ENCODE measurements at regions not wholly inside any gene's neighbourhood (a gene's known extent, or its start where the extent isn't known, plus 50 kb on each side); places are given as distances from the start of the nearest gene placed in this dataset.

GRCh38 chr13:89695343-89696257 lies 1651.9 kb upstream of the MIR17HG start:
- POLR2A ChIA-PET (ENCODE audit: low non-redundant PET) = no interaction called here
- CTCF ChIA-PET = interaction anchor here (0.5 to 0.9 kb wide), 5 partner anchors 195 to 1172 kb away, joined by 3 to 11 read pairs (median 6); no protein-coding TSS in a partner anchor
- no peaks in the 10 kb centered on the region for H3K27me3 ChIP-seq (replicated peaks; ENCODE audit: insufficient read depth, low read depth, low read length, poor library complexity)

GRCh38 chr13:89701913-89702312 lies 1645.6 kb upstream of the MIR17HG start:
- H3K9me3 ChIP-seq (ENCODE audit: low read depth, low read length, poor library complexity, severe bottlenecking) = no peaks in the 10 kb centered on the region
- DNase-seq (ENCODE audit: low spot score) = no peak
- intact Hi-C loops (cut with micrococcal nuclease; ENCODE audit: unreplicated experiment) = loop anchor here (5.0 kb wide), 1 partner anchor 1165 kb away; no protein-coding TSS in a partner anchor
- H3K4me3 ChIP-seq (ENCODE audit: low read depth, low read length, poor library complexity, severe bottlenecking) = no peak overlapping the region
- H3K4me1 ChIP-seq (ENCODE audit: insufficient read depth, low read length, poor library complexity, severe bottlenecking) = no peaks in the 10 kb centered on the region
- POLR2A ChIA-PET (ENCODE audit: low non-redundant PET) = no interaction called here
- CTCF ChIA-PET = interaction anchor here (0.6 kb wide), 1 partner anchor 32 kb away, joined by 8 read pairs; no protein-coding TSS in a partner anchor
- no peaks in the 10 kb centered on the region for H3K36me3 ChIP-seq (ENCODE audit: insufficient read depth, low read length, poor library complexity, severe bottlenecking)
- TF ChIP-seq CTCF (conservative IDR thresholded peaks at IDR 0.05; ENCODE audit: low read depth, low read length) = no peak
- TF ChIP-seq EZH2 (IDR thresholded peaks at IDR 0.05; ENCODE audit: borderline replicate concordance, low read depth, low read length, poor library complexity, severe bottlenecking) = no peak
- H3K27ac ChIP-seq (ENCODE audit: low read depth, low read length, poor library complexity, severe bottlenecking) = no peak overlapping the region
- H3K27me3 ChIP-seq (replicated peaks; ENCODE audit: insufficient read depth, low read depth, low read length, poor library complexity) = no peaks in the 10 kb centered on the region
- BruUV-seq (replicated peaks) = no TSS peak

More at GRCh38 chr13:89695343-89696257, 1651.9 kb upstream of the MIR17HG start:
- peak; percentile 76 for DNase-seq (ENCODE audit: low spot score)
- intact Hi-C loops (cut with micrococcal nuclease; ENCODE audit: unreplicated experiment) = loop anchor here (2.0 to 5.0 kb wide), 5 partner anchors 173 to 628 kb away; no protein-coding TSS in a partner anchor
- H3K4me1 ChIP-seq (ENCODE audit: insufficient read depth, low read length, poor library complexity, severe bottlenecking) = no peaks in the 10 kb centered on the region
- no TSS peak for BruUV-seq (replicated peaks)
- H3K9me3 ChIP-seq (ENCODE audit: low read depth, low read length, poor library complexity, severe bottlenecking) = no peaks in the 10 kb centered on the region
- TF ChIP-seq EZH2 (IDR thresholded peaks at IDR 0.05; ENCODE audit: borderline replicate concordance, low read depth, low read length, poor library complexity, severe bottlenecking) = no peak
- TF ChIP-seq CTCF (conservative IDR thresholded peaks at IDR 0.05; ENCODE audit: low read depth, low read length) = peak; percentile 82
- H3K27ac ChIP-seq (ENCODE audit: low read depth, low read length, poor library complexity, severe bottlenecking) = no peak overlapping the region
- no peaks in the 10 kb centered on the region for H3K36me3 ChIP-seq (ENCODE audit: insufficient read depth, low read length, poor library complexity, severe bottlenecking)
- H3K4me3 ChIP-seq (ENCODE audit: low read depth, low read length, poor library complexity, severe bottlenecking) = no peak overlapping the region

GRCh38 chr13:89704040-89704439 lies 1643.4 kb upstream of the MIR17HG start:
- ChIA-PET POLR2A (ENCODE audit: low non-redundant PET) (no interaction called here), CTCF (no interaction called here)
- intact Hi-C loops (cut with micrococcal nuclease; ENCODE audit: unreplicated experiment) = loop anchor here (5.0 kb wide), 1 partner anchor 1163 kb away; no protein-coding TSS in a partner anchor
- H3K9me3 ChIP-seq (ENCODE audit: low read depth, low read length, poor library complexity, severe bottlenecking) = no peaks in the 10 kb centered on the region
- no peaks in the 10 kb centered on the region for H3K4me1 ChIP-seq (ENCODE audit: insufficient read depth, low read length, poor library complexity, severe bottlenecking)
- no peak for DNase-seq (ENCODE audit: low spot score)
- H3K36me3 ChIP-seq (ENCODE audit: insufficient read depth, low read length, poor library complexity, severe bottlenecking) = no peaks in the 10 kb centered on the region
- BruUV-seq (replicated peaks) = no TSS peak
- H3K27me3 ChIP-seq (replicated peaks; ENCODE audit: insufficient read depth, low read depth, low read length, poor library complexity) = no peaks in the 10 kb centered on the region
- H3K27ac ChIP-seq (ENCODE audit: low read depth, low read length, poor library complexity, severe bottlenecking) = no peak overlapping the region
- TF ChIP-seq CTCF (conservative IDR thresholded peaks at IDR 0.05; ENCODE audit: low read depth, low read length) (no peak), EZH2 (IDR thresholded peaks at IDR 0.05; ENCODE audit: borderline replicate concordance, low read depth, low read length, poor library complexity, severe bottlenecking) (no peak)
- H3K4me3 ChIP-seq (ENCODE audit: low read depth, low read length, poor library complexity, severe bottlenecking) = no peak overlapping the region

Data from A673 (cell line).